ENCODE measurements at regions not wholly inside any gene's neighbourhood (a gene's known extent, or its start where the extent isn't known, plus 50 kb on each side); places are given as distances from the start of the nearest gene placed in this dataset.

DNA sequence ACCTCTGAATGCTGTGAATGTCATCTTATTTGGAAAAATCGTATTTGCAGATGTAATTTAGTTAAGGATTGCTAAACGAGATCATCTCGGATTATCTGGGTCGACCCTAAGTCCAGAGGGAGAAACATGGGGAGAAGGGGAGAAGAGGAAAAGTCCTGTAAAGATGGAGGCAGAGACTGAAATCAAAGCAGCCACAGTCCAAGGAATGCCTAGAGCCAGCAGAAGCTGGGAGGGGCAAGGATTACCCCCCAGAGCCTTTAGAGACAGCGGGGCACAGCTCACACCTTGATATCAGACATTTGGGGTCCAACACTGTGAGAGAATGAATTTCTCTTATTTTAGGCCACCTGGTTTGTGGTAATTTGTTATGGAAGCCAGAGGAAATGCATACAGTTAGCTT lies 104.9 kb upstream of the YPEL5 start:
- no peak for DNase-seq
- peaks cover 0 to 42% (median 15%) of the 10 kb centered on the region in 5 donors for H3K27me3 Mint-ChIP-seq
- H3K4me3 ChIP-seq (ENCODE audit: low read length): no peak overlapping the region
- H3K9me3 Mint-ChIP-seq: no peaks in the 10 kb centered on the region
- intact Hi-C loops (cut with micrococcal nuclease): no loop called here
- ATAC-seq: no peak
- no peaks in the 10 kb centered on the region for H3K9me3 ChIP-seq (ENCODE audit: control insufficient read depth in 2 of 3, low read length in 3 of 3)
- no peaks in the 10 kb centered on the region for H3K36me3 ChIP-seq (ENCODE audit: control insufficient read depth in 2 of 3, insufficient read depth in 3 of 3, low read length in 3 of 3)
- no peaks in the 10 kb centered on the region for H3K4me1 Mint-ChIP-seq
- H3K27ac ChIP-seq (ENCODE audit: low read depth, low read length): no peak overlapping the region
- CTCF ChIA-PET: no interaction called here
- POLR2A ChIA-PET: interaction anchor here (0.8 kb wide), 1 partner anchor 12 kb away, joined by 3 read pairs; no protein-coding TSS in a partner anchor
- no peak overlapping the region for H3K4me3 Mint-ChIP-seq
- H3K27ac Mint-ChIP-seq: no peak overlapping the region
- H3K27me3 ChIP-seq (ENCODE audit: control insufficient read depth in 2 of 2, insufficient read depth in 2 of 2, low read length in 2 of 2): peaks cover 0 to 3% of the 10 kb centered on the region in 2 donors
- no peaks in the 10 kb centered on the region for H3K4me1 ChIP-seq (ENCODE audit: control insufficient read depth in 2 of 2, insufficient read depth in 2 of 2, low read length in 2 of 2)
- H3K36me3 Mint-ChIP-seq: no peaks in the 10 kb centered on the region

- no peaks in the 10 kb centered on the region for H3K36me3 Mint-ChIP-seq
- Histone ChIP-seq H3K4me1 (ENCODE audit: control insufficient read depth in 2 of 2, insufficient read depth in 2 of 2, low read length in 2 of 2) (no peaks in the 10 kb centered on the region), H3K27me3 (ENCODE audit: control insufficient read depth in 2 of 2, insufficient read depth in 2 of 2, low read length in 2 of 2) (peaks cover 0 to 3% of the 10 kb centered on the region in 2 donors), H3K9me3 (ENCODE audit: control insufficient read depth in 2 of 3, low read length in 3 of 3) (no peaks in the 10 kb centered on the region), H3K36me3 (ENCODE audit: control insufficient read depth in 2 of 3, insufficient read depth in 3 of 3, low read length in 3 of 3) (no peaks in the 10 kb centered on the region), H3K27ac (ENCODE audit: low read depth, low read length) (no peak overlapping the region), H3K4me3 (ENCODE audit: low read length) (no peak overlapping the region)
- ChIA-PET POLR2A (no interaction called here), CTCF (no interaction called here)
- no peak for ATAC-seq
- H3K4me3 Mint-ChIP-seq: no peak overlapping the region
- no peaks in the 10 kb centered on the region for H3K9me3 Mint-ChIP-seq
- H3K4me1 Mint-ChIP-seq: no peaks in the 10 kb centered on the region
- peaks cover 10 to 36% (median 18%) of the 10 kb centered on the region in 5 donors for H3K27me3 Mint-ChIP-seq
- H3K27ac Mint-ChIP-seq: no peak overlapping the region
- intact Hi-C loops (cut with micrococcal nuclease): no loop called here
- no peak for DNase-seq
These were observed 100.4 kb upstream of the YPEL5 start for GRCh38 chr2:30046396-30046795.

DNA sequence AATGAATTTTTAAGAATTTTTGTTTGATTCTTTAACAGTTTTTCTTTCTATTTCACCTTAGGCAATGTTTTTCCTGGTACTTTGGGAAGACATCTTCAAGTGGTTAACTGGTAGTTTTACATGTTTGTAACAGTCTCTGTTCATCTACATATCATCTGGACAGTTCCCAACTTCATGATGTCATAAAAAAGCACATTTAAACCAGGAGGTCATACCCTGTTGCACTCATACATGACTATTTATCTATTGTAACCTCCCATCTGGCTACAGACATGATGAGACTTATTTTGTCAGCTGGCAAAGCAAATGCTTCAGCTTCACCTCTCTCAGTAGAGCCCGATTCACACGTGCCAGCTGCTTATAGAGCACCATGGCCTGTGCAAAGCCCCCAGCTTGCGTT lies 99.8 kb upstream of the YPEL5 start:
- H3K4me1 Mint-ChIP-seq: no peaks in the 10 kb centered on the region

GRCh38 chr2:30048636-30049175 lies 98.1 kb upstream of the YPEL5 start:
- ChIA-PET CTCF (no interaction called here), POLR2A (no interaction called here)
- DNase-seq: no peak
- no peak for ATAC-seq
- Histone ChIP-seq H3K36me3 (ENCODE audit: control insufficient read depth in 2 of 3, insufficient read depth in 3 of 3, low read length in 3 of 3) (no peaks in the 10 kb centered on the region), H3K4me3 (ENCODE audit: low read length) (no peak overlapping the region), H3K4me1 (ENCODE audit: control insufficient read depth in 2 of 2, insufficient read depth in 2 of 2, low read length in 2 of 2) (no peaks in the 10 kb centered on the region), H3K27ac (ENCODE audit: low read depth, low read length) (no peak overlapping the region), H3K9me3 (ENCODE audit: control insufficient read depth in 2 of 3, low read length in 3 of 3) (no peaks in the 10 kb centered on the region), H3K27me3 (ENCODE audit: control insufficient read depth in 2 of 2, insufficient read depth in 2 of 2, low read length in 2 of 2) (peaks cover 0 to 3% of the 10 kb centered on the region in 2 donors)
- no peak overlapping the region for H3K4me3 Mint-ChIP-seq
- H3K4me1 Mint-ChIP-seq: no peaks in the 10 kb centered on the region
- no peaks in the 10 kb centered on the region for H3K36me3 Mint-ChIP-seq
- no peak overlapping the region for H3K27ac Mint-ChIP-seq
- intact Hi-C loops (cut with micrococcal nuclease): no loop called here
- H3K27me3 Mint-ChIP-seq: peaks cover 13 to 36% (median 26%) of the 10 kb centered on the region in 5 donors
- no peaks in the 10 kb centered on the region for H3K9me3 Mint-ChIP-seq

More for the DNA sequence above, 99.8 kb upstream of the YPEL5 start:
- no peaks in the 10 kb centered on the region for H3K36me3 Mint-ChIP-seq
- H3K36me3 ChIP-seq (ENCODE audit: control insufficient read depth in 2 of 3, insufficient read depth in 3 of 3, low read length in 3 of 3): no peaks in the 10 kb centered on the region
- DNase-seq: no peak
- H3K27me3 Mint-ChIP-seq: peaks cover 5 to 33% (median 21%) of the 10 kb centered on the region in 5 donors
- no peak overlapping the region for H3K4me3 Mint-ChIP-seq
- no peak overlapping the region for H3K27ac ChIP-seq (ENCODE audit: low read depth, low read length)
- ChIA-PET POLR2A (no interaction called here), CTCF (no interaction called here)
- H3K27me3 ChIP-seq (ENCODE audit: control insufficient read depth in 2 of 2, insufficient read depth in 2 of 2, low read length in 2 of 2): peaks cover 0 to 3% of the 10 kb centered on the region in 2 donors
- H3K9me3 ChIP-seq (ENCODE audit: control insufficient read depth in 2 of 3, low read length in 3 of 3): no peaks in the 10 kb centered on the region
- H3K9me3 Mint-ChIP-seq: no peaks in the 10 kb centered on the region
- intact Hi-C loops (cut with micrococcal nuclease): no loop called here
- ATAC-seq: no peak
- no peaks in the 10 kb centered on the region for H3K4me1 ChIP-seq (ENCODE audit: control insufficient read depth in 2 of 2, insufficient read depth in 2 of 2, low read length in 2 of 2)
- H3K4me3 ChIP-seq (ENCODE audit: low read length): no peak overlapping the region
- H3K27ac Mint-ChIP-seq: no peak overlapping the region

GRCh38 chr2:30055548-30055947 lies 91.3 kb upstream of the YPEL5 start:
- Mint-ChIP-seq H3K9me3 (peaks cover 0 to 2% (median 0%) of the 10 kb centered on the region in 11 donors), H3K4me3 (no peak overlapping the region), H3K4me1 (no peaks in the 10 kb centered on the region), H3K36me3 (no peaks in the 10 kb centered on the region), H3K27ac (no peak overlapping the region), H3K27me3 (peaks cover 9 to 36% (median 29%) of the 10 kb centered on the region in 5 donors)
- Histone ChIP-seq H3K36me3 (ENCODE audit: control insufficient read depth in 2 of 3, insufficient read depth in 3 of 3, low read length in 3 of 3) (no peaks in the 10 kb centered on the region), H3K27ac (ENCODE audit: low read depth, low read length) (no peak overlapping the region), H3K27me3 (ENCODE audit: control insufficient read depth in 2 of 2, insufficient read depth in 2 of 2, low read length in 2 of 2) (no peaks in the 10 kb centered on the region), H3K9me3 (ENCODE audit: control insufficient read depth in 2 of 3, low read length in 3 of 3) (no peaks in the 10 kb centered on the region), H3K4me1 (ENCODE audit: control insufficient read depth in 2 of 2, insufficient read depth in 2 of 2, low read length in 2 of 2) (no peaks in the 10 kb centered on the region), H3K4me3 (ENCODE audit: low read length) (no peak overlapping the region)
- ATAC-seq (no peak), DNase-seq (no peak)
- ChIA-PET POLR2A (no interaction called here), CTCF (no interaction called here)
- intact Hi-C loops (cut with micrococcal nuclease): no loop called here

- Mint-ChIP-seq H3K36me3 (peaks cover 0 to 19% (median 6%) of the 10 kb centered on the region in 5 donors), H3K27ac (no peak overlapping the region), H3K27me3 (peaks cover 15 to 57% (median 32%) of the 10 kb centered on the region in 5 donors), H3K4me3 (no peak overlapping the region), H3K9me3 (peaks cover 4 to 42% (median 27%) of the 10 kb centered on the region in 11 donors), H3K4me1 (no peaks in the 10 kb centered on the region)
- H3K27ac ChIP-seq (ENCODE audit: low read depth, low read length): no peak overlapping the region
- POLR2A ChIA-PET: no interaction called here
- DNase-seq: no peak
- intact Hi-C loops (cut with micrococcal nuclease): no loop called here
- no peaks in the 10 kb centered on the region for H3K4me1 ChIP-seq (ENCODE audit: control insufficient read depth in 2 of 2, insufficient read depth in 2 of 2, low read length in 2 of 2)
- no peaks in the 10 kb centered on the region for H3K36me3 ChIP-seq (ENCODE audit: control insufficient read depth in 2 of 3, insufficient read depth in 3 of 3, low read length in 3 of 3)
- CTCF ChIA-PET: no interaction called here
- H3K27me3 ChIP-seq (ENCODE audit: control insufficient read depth in 2 of 2, insufficient read depth in 2 of 2, low read length in 2 of 2): no peaks in the 10 kb centered on the region
- H3K9me3 ChIP-seq (ENCODE audit: control insufficient read depth in 2 of 3, low read length in 3 of 3): peaks cover 0 to 13% (median 0%) of the 10 kb centered on the region in 3 experiments
- H3K4me3 ChIP-seq (ENCODE audit: low read length): no peak overlapping the region
- ATAC-seq: no peak
These were observed 86.2 kb upstream of the YPEL5 start for GRCh38 chr2:30060562-30060961.

DNA sequence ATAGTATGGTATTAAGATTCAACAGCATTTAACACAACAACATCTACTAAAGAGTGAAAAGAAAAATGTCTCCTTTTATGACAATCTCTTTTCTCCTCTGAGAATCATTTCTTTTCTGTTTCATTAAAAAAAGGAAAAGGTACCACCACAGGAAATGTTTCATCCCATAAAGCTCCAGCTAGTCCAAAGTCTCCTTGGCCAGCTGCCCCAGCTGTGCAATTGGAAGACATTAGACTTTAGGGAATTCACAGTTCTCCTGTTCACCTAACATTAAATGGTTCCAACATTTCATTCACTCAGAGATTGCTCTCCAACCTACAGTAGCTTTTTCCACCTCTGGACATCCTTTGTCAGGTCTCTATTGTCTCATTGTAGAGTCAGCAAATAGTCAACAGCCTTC lies 78.7 kb upstream of the YPEL5 start:
- H3K4me1 Mint-ChIP-seq: peaks cover 0 to 3% (median 0%) of the 10 kb centered on the region in 7 donors
- no peaks in the 10 kb centered on the region for H3K36me3 ChIP-seq (ENCODE audit: control insufficient read depth in 2 of 3, insufficient read depth in 3 of 3, low read length in 3 of 3)
- H3K9me3 Mint-ChIP-seq: peaks cover 4 to 36% (median 21%) of the 10 kb centered on the region in 11 donors
- peaks cover 0 to 9% (median 0%) of the 10 kb centered on the region in 3 experiments for H3K9me3 ChIP-seq (ENCODE audit: control insufficient read depth in 2 of 3, low read length in 3 of 3)
- intact Hi-C loops (cut with micrococcal nuclease): no loop called here
- H3K27me3 Mint-ChIP-seq: peaks cover 21 to 45% (median 41%) of the 10 kb centered on the region in 5 donors
- no peak overlapping the region for H3K4me3 Mint-ChIP-seq
- ChIA-PET POLR2A (no interaction called here), CTCF (interaction anchor here (0.7 kb wide), 1 partner anchor 1262 kb away, joined by 3 read pairs; no protein-coding TSS in a partner anchor)
- peaks cover 0 to 8% (median 3%) of the 10 kb centered on the region in 5 donors for H3K36me3 Mint-ChIP-seq
- no peaks in the 10 kb centered on the region for H3K27me3 ChIP-seq (ENCODE audit: control insufficient read depth in 2 of 2, insufficient read depth in 2 of 2, low read length in 2 of 2)
- no peak overlapping the region for H3K27ac Mint-ChIP-seq
- H3K4me1 ChIP-seq (ENCODE audit: control insufficient read depth in 2 of 2, insufficient read depth in 2 of 2, low read length in 2 of 2): no peaks in the 10 kb centered on the region
- DNase-seq (no peak), ATAC-seq (no peak)
- H3K27ac ChIP-seq (ENCODE audit: low read depth, low read length): no peak overlapping the region
- no peak overlapping the region for H3K4me3 ChIP-seq (ENCODE audit: low read length)
